HEK293T (cell line): ENCODE measurements at regions not wholly inside any gene's neighbourhood (a gene's known extent, or its start where the extent isn't known, plus 50 kb on each side); places are given as distances from the start of the nearest gene placed in this dataset.
"Not testable (repeated sequence)": the region's sequence is repeated elsewhere in the genome, so short reads cannot be mapped to it uniquely, and the experiment has no call there.

ENCODE experiments used
- ARNT ChIP-seq: fragments of 450-650 bp; IDR thresholded peaks from 2 replicates; pipeline ENCODE4 v1.6.1; 2017; ENCODE audit warnings: mild to moderate bottlenecking
- BHLHE40 ChIP-seq: fragments of 450-650 bp; IDR thresholded peaks from 2 replicates; pipeline ENCODE4 v1.6.1; 2016; ENCODE audit warnings: mild to moderate bottlenecking, moderate library complexity, borderline replicate concordance
- FOXK2 ChIP-seq: fragments of 450-650 bp; IDR thresholded peaks from 2 replicates; pipeline ENCODE4 v1.6.1; 2016; ENCODE audit warnings: mild to moderate bottlenecking
- FOXM1 ChIP-seq: fragments of 450-650 bp; IDR thresholded peaks from 2 replicates; pipeline ENCODE4 v1.6.1; 2017; ENCODE audit warnings: mild to moderate bottlenecking, borderline replicate concordance
- HDGF ChIP-seq: fragments of 450-650 bp; IDR thresholded peaks from 2 replicates; pipeline ENCODE4 v1.6.1; 2017; ENCODE audit warnings: antibody characterized with exemption, borderline replicate concordance
- NFRKB ChIP-seq: fragments of 450-650 bp; IDR thresholded peaks from 2 replicates; pipeline ENCODE4 v1.6.1; 2016; ENCODE audit warnings: mild to moderate bottlenecking, moderate library complexity
- SP1 ChIP-seq: fragments of 450-650 bp; IDR thresholded peaks from 2 replicates; pipeline ENCODE4 v1.6.1; 2017
- TARDBP ChIP-seq: fragments of 450-650 bp; IDR thresholded peaks from 2 replicates; pipeline ENCODE4 v1.6.1; 2016
- ZNF384 ChIP-seq: fragments of 450-650 bp; IDR thresholded peaks from 2 replicates; pipeline ENCODE4 v1.6.1; 2016

DNA sequence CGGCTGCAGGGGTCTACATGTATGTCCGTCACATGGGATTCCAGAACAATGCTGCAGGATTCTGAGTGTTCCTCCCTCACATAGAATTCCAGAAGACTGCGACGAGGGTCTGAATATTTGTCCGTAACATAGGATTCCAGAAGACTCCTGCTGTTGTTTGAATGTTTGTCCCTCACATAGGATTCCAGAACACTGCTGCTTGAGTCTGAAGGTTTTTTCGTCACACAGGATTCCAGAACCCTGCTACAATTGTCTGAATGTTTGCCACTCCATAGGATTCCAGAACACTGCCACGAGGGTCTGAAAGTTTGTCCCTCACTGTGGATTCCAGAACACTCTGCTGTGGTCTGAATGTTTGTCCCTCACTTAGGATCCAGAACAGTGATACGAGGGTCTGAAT, 217.5 kb downstream of the FOXD4L6 start:
- not testable (repeated sequence) for TF ChIP-seq BHLHE40, ZNF384, FOXM1, HDGF, FOXK2, NFRKB, ARNT, TARDBP, SP1
